GM12878 (cell line): ENCODE measurements at regions not wholly inside any gene's neighbourhood (a gene's known extent, or its start where the extent isn't known, plus 50 kb on each side); places are given as distances from the start of the nearest gene placed in this dataset.

ENCODE experiments used
- ATAC-seq: fragments of 200-7000 bp; cut with Tn5 transposase; 3 replicates; pipeline ENCODE4 v1.9.1; 2020; ENCODE audit warnings: mild to moderate bottlenecking, moderate library complexity
- BruUV-seq: library from RNA; stranded (reverse); fragments of 400-500 nt; replicated peaks from 2 replicates; lab custom pipeline; 2021; lab: Mats Ljungman, UMichigan
- CTCF ChIA-PET: fragments of 300-600 bp; sonication (Branson Sonifier 250); formaldehyde crosslinking; extraction: SDS; loops from one replicate; lab custom pipeline; 2021; ENCODE audit warnings: inconsistent platforms; lab: Yijun Ruan, JAX
- POLR2A ChIA-PET: fragments of 350-600 bp; formaldehyde crosslinking; extraction: SDS; loops from one replicate; lab custom pipeline; 2021; ENCODE audit warnings: inconsistent platforms; lab: Charles Lee
- RAD21 ChIA-PET: fragments of 300-600 bp; sonication (Branson Sonifier 250); formaldehyde crosslinking; loops from one replicate; lab custom pipeline; 2023; ENCODE audit warnings: antibody characterized with exemption; ENCODE audit not compliant: unreplicated experiment; lab: Charles Lee
- SMC1A ChIA-PET: fragments of 300-600 bp; sonication (Branson Sonifier 250); formaldehyde crosslinking; loops from one replicate; lab custom pipeline; 2023; ENCODE audit not compliant: unreplicated experiment, uncharacterized antibody; lab: Charles Lee
- DNase-seq: peaks from one replicate; pipeline ENCODE4 v3.0.0-alpha.2; 2011; ENCODE audit warnings: low read depth, low spot score
- FAIRE-seq: peaks from 3 replicates; lab custom pipeline; 2011; peaks lifted over from hg19 to GRCh38; lab: Jason Lieb, UNC
- H2AFZ ChIP-seq: 2 replicates; pipeline ENCODE4 v1.6.0; 2011; ENCODE audit warnings: low read depth, low read length, control low read depth; ENCODE audit not compliant: control insufficient read depth
- H3K27ac ChIP-seq: 2 replicates; pipeline ENCODE4 v1.5.1; 2011; ENCODE audit warnings: control low read depth; ENCODE audit not compliant: control insufficient read depth, insufficient read depth
- H3K27me3 ChIP-seq, 2 experiments: replicated peaks in 1 of 2; 2 replicates each; pipeline versions ENCODE4 v1.6.0 to v1.6.1; 2011; ENCODE audit warnings: low read length in 1 of 2; ENCODE audit not compliant: control insufficient read depth in 2 of 2, insufficient read depth in 2 of 2
- H3K36me3 ChIP-seq, 2 experiments: 2 replicates each; pipeline ENCODE4 v1.5.1; 2011; ENCODE audit warnings: low read length in 1 of 2; ENCODE audit not compliant: control insufficient read depth in 2 of 2, insufficient read depth in 2 of 2
- H3K4me1 ChIP-seq: 2 replicates; pipeline ENCODE4 v1.6.1; 2011; ENCODE audit warnings: mild to moderate bottlenecking, low read length, moderate library complexity, mixed read lengths; ENCODE audit not compliant: control insufficient read depth, insufficient read depth
- H3K4me2 ChIP-seq: 2 replicates; pipeline ENCODE4 v1.6.0; 2011; ENCODE audit warnings: control low read depth; ENCODE audit not compliant: control insufficient read depth, insufficient read depth
- H3K4me3 ChIP-seq: fragments of 200-600 bp; sonication (generic); 2 replicates; pipeline ENCODE4 v1.5.1; 2016
- H3K79me2 ChIP-seq: 2 replicates; pipeline ENCODE4 v1.6.0; 2011; ENCODE audit warnings: low read length; ENCODE audit not compliant: control insufficient read depth, insufficient read depth
- H3K9ac ChIP-seq: 2 replicates; pipeline ENCODE4 v1.8.0; 2011; ENCODE audit warnings: low read length, control low read depth, mixed read lengths; ENCODE audit not compliant: control insufficient read depth, insufficient read depth
- H3K9me3 ChIP-seq: replicated peaks from 3 replicates; pipeline ENCODE4 v1.5.1; 2011; ENCODE audit warnings: mild to moderate bottlenecking, low read length; ENCODE audit not compliant: control insufficient read depth, insufficient read depth
- H4K20me1 ChIP-seq: 2 replicates; pipeline ENCODE4 v1.6.0; 2011; ENCODE audit not compliant: control insufficient read depth, insufficient read depth
- BRCA1 ChIP-seq: IDR thresholded peaks from 2 replicates; pipeline ENCODE4 v1.6.1; 2011; ENCODE audit warnings: low read depth, low read length, improper control_type of control experiment
- CBFB ChIP-seq: IDR thresholded peaks from 2 replicates; pipeline ENCODE4 v1.6.1; 2016; ENCODE audit warnings: antibody characterized with exemption, low read depth
- CBX3 ChIP-seq: fragments of 200-600 bp; sonication (generic); IDR thresholded peaks from 2 replicates; pipeline ENCODE4 v1.6.1; 2016; ENCODE audit warnings: low read depth, borderline replicate concordance
- EED ChIP-seq: sonication (generic); IDR thresholded peaks from 2 replicates; pipeline ENCODE4 v1.6.1; 2016; ENCODE audit warnings: antibody characterized with exemption, low read depth
- ETV6 ChIP-seq, 2 experiments: fragments of 450-650 bp in 1 of 2; IDR thresholded peaks in 1 of 2; conservative IDR thresholded peaks in 1 of 2; 2 replicates each; pipeline ENCODE4 v1.6.1; 2014; ENCODE audit warnings: antibody characterized with exemption in 1 of 2, borderline replicate concordance in 1 of 2, low read depth in 1 of 2, mild to moderate bottlenecking in 1 of 2, moderate library complexity in 1 of 2
- HDGF ChIP-seq: fragments of 450-650 bp; IDR thresholded peaks from 2 replicates; pipeline ENCODE4 v1.6.1; 2016; ENCODE audit warnings: antibody characterized with exemption
- JUND ChIP-seq: IDR thresholded peaks from 2 replicates; pipeline ENCODE4 v1.6.1; 2012; ENCODE audit warnings: low read depth, mild to moderate bottlenecking, low read length, improper control_type of control experiment, moderate library complexity
- MEF2A ChIP-seq: IDR thresholded peaks from 2 replicates; pipeline ENCODE4 v1.6.1; 2011; ENCODE audit warnings: low read depth, mild to moderate bottlenecking, low read length, moderate library complexity; ENCODE audit not compliant: insufficient read depth
- POLR2AphosphoS5 ChIP-seq: IDR thresholded peaks from 2 replicates; pipeline ENCODE4 v1.6.1; 2011; ENCODE audit warnings: mild to moderate bottlenecking, low read length, inconsistent platforms
- POU2F2 ChIP-seq: IDR thresholded peaks from 3 replicates; pipeline ENCODE4 v1.6.1; 2011; ENCODE audit warnings: low read depth, mild to moderate bottlenecking, low read length, borderline replicate concordance
- RB1 ChIP-seq: fragments of 450-650 bp; formaldehyde crosslinking; IDR thresholded peaks from 2 replicates; pipeline ENCODE4 v1.6.1; 2017; ENCODE audit warnings: mild to moderate bottlenecking, borderline replicate concordance
- RFX5 ChIP-seq: IDR thresholded peaks from 2 replicates; pipeline ENCODE4 v1.6.1; 2011; ENCODE audit warnings: low read depth, low read length, improper control_type of control experiment
- SIN3A ChIP-seq: IDR thresholded peaks from 2 replicates; pipeline ENCODE4 v1.6.1; 2012; ENCODE audit warnings: low read depth, low read length, improper control_type of control experiment
- SRF ChIP-seq, 2 experiments: IDR thresholded peaks; 2 replicates each; pipeline ENCODE4 v1.6.1; 2011; ENCODE audit warnings: low read depth in 2 of 2, low read length in 2 of 2, mild to moderate bottlenecking in 1 of 2, moderate library complexity in 1 of 2
- SUPT20H ChIP-seq: IDR thresholded peaks from 2 replicates; pipeline ENCODE4 v1.6.1; 2011; ENCODE audit warnings: low read depth, mild to moderate bottlenecking, low read length, moderate library complexity, borderline replicate concordance; ENCODE audit not compliant: control insufficient read depth
- ZBTB4 ChIP-seq: fragments of 450-650 bp; formaldehyde crosslinking; IDR thresholded peaks from 2 replicates; pipeline ENCODE4 v1.4.0; 2022; ENCODE audit warnings: mild to moderate bottlenecking, moderate library complexity
- ZNF592 ChIP-seq: fragments of 450-650 bp; IDR thresholded peaks from 2 replicates; pipeline ENCODE4 v1.6.1; 2017; ENCODE audit warnings: mild to moderate bottlenecking, moderate library complexity
- ZNF622 ChIP-seq: fragments of 450-650 bp; IDR thresholded peaks from 2 replicates; pipeline ENCODE4 v1.6.1; 2017; ENCODE audit warnings: mild to moderate bottlenecking, inconsistent platforms
- ZZZ3 ChIP-seq: IDR thresholded peaks from 2 replicates; pipeline ENCODE4 v1.6.1; 2011; ENCODE audit warnings: low read depth; ENCODE audit not compliant: control insufficient read depth, insufficient read length
- WGBS: methylation state at CpG from one replicate; pipeline ENCODE4 v1.1.6; 2016; ENCODE audit warnings: low lambda C conversion rate; ENCODE audit not compliant: insufficient replicate concordance, insufficient coverage; ENCODE audit errors: missing lambda C conversion rate; 5-methylcytosine and 5-hydroxymethylcytosine counted together
- in situ Hi-C: fragments of 300-500 bp; cut with MboI; formaldehyde crosslinking; loops from 9 replicates; pipeline ENCODE4 v1.14.3; 2018; ENCODE audit warnings: mixed read lengths
- intact Hi-C: fragments of 100-400 bp; cut with micrococcal nuclease; formaldehyde crosslinking; loops from one replicate; pipeline ENCODE4 v1.14.2; 2022; ENCODE audit not compliant: unreplicated experiment

GRCh38 chr4:138864961-138865720 lies 150.4 kb upstream of the NOCT start:
- no peaks in the 10 kb centered on the region for H3K4me1 ChIP-seq
- H3K9me3 ChIP-seq: no peaks in the 10 kb centered on the region
- H4K20me1 ChIP-seq: no peaks in the 10 kb centered on the region
- no peak overlapping the region for H3K4me2 ChIP-seq
- ChIA-PET POLR2A (no interaction called here), SMC1A (interaction anchor here (0.6 kb wide), 1 partner anchor 367 kb away, joined by 3 read pairs; no protein-coding TSS in a partner anchor), CTCF (no interaction called here), RAD21 (no interaction called here)
- in situ Hi-C loops: no loop called here
- intact Hi-C loops: no loop called here
- H3K79me2 ChIP-seq: no peaks in the 10 kb centered on the region
- no peak overlapping the region for H2AFZ ChIP-seq
- H3K9ac ChIP-seq: no peak overlapping the region
- DNase-seq (no peak), FAIRE-seq (no peak), ATAC-seq (no peak)
- H3K27me3 ChIP-seq: no peaks in the 10 kb centered on the region
- TF ChIP-seq ETV6 (conservative IDR thresholded peaks at IDR 0.05 in 1 of 2, IDR thresholded peaks at IDR 0.05 in 1 of 2; ENCODE audit: borderline replicate concordance in 1 of 2, low read depth in 1 of 2) (no peak), ZBTB4 (CRISPR knock-in tag) (no peak), ZZZ3 (no peak), HDGF (no peak), CBX3 (no peak), ZNF622 (no peak), SIN3A (no peak), SRF (IDR thresholded peaks at IDR 0.05; ENCODE audit: low read depth in 2 of 2, low read length in 2 of 2) (no peak), SUPT20H (no peak), EED (no peak), MEF2A (no peak), BRCA1 (no peak), POU2F2 (no peak), RB1 (no peak), POLR2AphosphoS5 (no peak), CBFB (no peak), RFX5 (no peak), JUND (no peak), ZNF592 (no peak)
- no peak overlapping the region for H3K4me3 ChIP-seq
- 2% methylated on average over 10 of the region's 10 CpGs for WGBS
- H3K36me3 ChIP-seq: no peaks in the 10 kb centered on the region
- BruUV-seq: no TSS peak
- no peak overlapping the region for H3K27ac ChIP-seq
